Prostate gland (tissue), 2 donors: ENCODE measurements at regions not wholly inside any gene's neighbourhood (a gene's known extent, or its start where the extent isn't known, plus 50 kb on each side); places are given as distances from the start of the nearest gene placed in this dataset.

Experiments used
- DNase-seq: peaks from one replicate; pipeline ENCODE4 v3.0.0-alpha.2; 2019; ENCODE audit warnings: low spot score
- H3K27ac ChIP-seq, 2 donors: fragments of 200-600 bp; sonication (generic); 2 replicates each; pipeline ENCODE4 v1.5.1; 2017 to 2019
- H3K27me3 ChIP-seq: fragments of 200-600 bp; sonication (generic); replicated peaks from 2 replicates; pipeline ENCODE4 v1.5.1; 2019; ENCODE audit not compliant: insufficient read depth
- H3K36me3 ChIP-seq, 2 donors: fragments of 200-600 bp; sonication (generic); 1 replicate in 1 of 2; 2 replicates in 1 of 2; pipeline versions ENCODE4 v1.5.1 to v1.8.1; 2017 to 2019
- H3K4me1 ChIP-seq: fragments of 200-600 bp; sonication (generic); replicated peaks from 2 replicates; pipeline ENCODE4 v1.5.1; 2019
- H3K4me3 ChIP-seq, 2 donors: fragments of 200-600 bp; sonication (generic); 2 replicates each; pipeline ENCODE4 v1.5.1; 2017 to 2019
- H3K9me3 ChIP-seq: fragments of 200-600 bp; sonication (generic); 2 replicates; pipeline ENCODE4 v1.5.1; 2017
- CTCF ChIP-seq, 4 experiments: fragments of 200-600 bp in 2 of 4; fragments of 450-650 bp in 2 of 4; sonication (generic) in 2 of 4; IDR thresholded peaks; 1 replicate in 3 of 4; 2 replicates in 1 of 4; pipeline ENCODE4 v1.5.1; 2016 to 2019; ENCODE audit warnings: antibody characterized with exemption in 4 of 4, mild to moderate bottlenecking in 2 of 4, moderate library complexity in 2 of 4
- POLR2A ChIP-seq: fragments of 450-650 bp; IDR thresholded peaks from one replicate; pipeline ENCODE4 v1.6.1; 2016; ENCODE audit warnings: antibody characterized with exemption, mild to moderate bottlenecking
- POLR2AphosphoS5 ChIP-seq: sonication (generic); formaldehyde crosslinking; IDR thresholded peaks from one replicate; pipeline ENCODE4 v1.6.1; 2017; ENCODE audit warnings: antibody characterized with exemption
- WGBS: methylation state at CpG from one replicate; pipeline ENCODE4 v1.1.5; 2018; 5-methylcytosine and 5-hydroxymethylcytosine counted together
- intact Hi-C: fragments of 100-400 bp; cut with DNase I; formaldehyde crosslinking; loops from one replicate; pipeline ENCODE4 v1.14.2; 2022

DNA sequence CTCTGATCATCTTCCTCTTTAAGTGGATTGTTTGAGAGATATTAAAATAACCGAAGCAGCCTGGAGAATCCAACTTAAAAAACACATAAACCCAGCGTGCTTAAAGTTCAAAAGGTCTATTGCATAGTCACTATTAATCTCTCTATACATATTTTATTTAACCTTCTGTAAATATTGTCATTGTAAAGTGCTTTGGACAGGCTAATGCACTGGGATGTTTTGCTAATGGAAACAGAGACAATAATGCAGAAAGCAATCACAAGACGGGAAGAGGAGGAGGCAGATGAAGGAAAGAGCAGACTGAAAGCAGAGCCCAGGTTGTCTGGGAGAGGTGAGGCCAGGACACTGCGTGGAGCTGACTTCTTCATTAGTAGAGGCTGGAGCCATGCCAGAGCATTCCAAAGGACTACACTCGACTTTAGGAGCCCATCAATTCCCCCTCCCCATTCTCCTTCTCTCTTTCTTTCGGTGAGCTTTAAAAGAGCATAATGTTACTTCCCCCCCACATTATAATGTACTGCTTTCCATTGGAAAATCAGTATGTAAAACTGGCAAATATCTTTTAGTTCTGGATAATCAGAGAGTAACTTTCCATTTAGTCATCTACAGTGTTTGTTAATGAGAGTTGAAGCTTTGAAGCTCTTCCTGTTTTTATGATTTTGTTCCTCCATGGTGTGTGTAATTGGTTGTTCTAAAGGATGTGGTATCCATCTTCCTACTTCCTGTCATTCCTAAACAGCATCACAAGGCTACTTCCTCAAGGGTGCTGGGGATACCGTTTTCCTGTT, 307.3 kb upstream of the MPDZ start:
- Histone ChIP-seq H3K27me3 (no peaks in the 10 kb centered on the region), H3K36me3 (no peaks in the 10 kb centered on the region), H3K9me3 (no peaks in the 10 kb centered on the region), H3K27ac (no peak overlapping the region), H3K4me3 (no peak overlapping the region), H3K4me1 (peaks cover 6% of the 10 kb centered on the region)
- 47% methylated on average over 7 of the region's 7 CpGs for WGBS
- no peak for DNase-seq
- no peak for TF ChIP-seq POLR2A
- no peak for TF ChIP-seq POLR2AphosphoS5
- no peak for TF ChIP-seq CTCF (IDR thresholded peaks at IDR 0.05)
- intact Hi-C loops: no loop called here

GRCh38 chr9:13580760-13581159, 301.3 kb upstream of the MPDZ start:
- TF ChIP-seq POLR2AphosphoS5 (no peak), POLR2A (no peak), CTCF (IDR thresholded peaks at IDR 0.05) (no peak)
- Histone ChIP-seq H3K36me3 (no peaks in the 10 kb centered on the region), H3K27me3 (no peaks in the 10 kb centered on the region), H3K9me3 (no peaks in the 10 kb centered on the region), H3K27ac (no peak overlapping the region), H3K4me1 (no peaks in the 10 kb centered on the region), H3K4me3 (no peak overlapping the region)
- intact Hi-C loops: no loop called here
- 93% methylated on average over 5 of the region's 5 CpGs for WGBS
- no peak for DNase-seq

GRCh38 chr9:13580131-13580530, 300.6 kb upstream of the MPDZ start:
- H3K36me3 ChIP-seq: no peaks in the 10 kb centered on the region
- 70% methylated on average over 3 of the region's 3 CpGs for WGBS
- H3K27me3 ChIP-seq: no peaks in the 10 kb centered on the region
- H3K4me3 ChIP-seq: no peak overlapping the region
- H3K9me3 ChIP-seq: no peaks in the 10 kb centered on the region
- H3K4me1 ChIP-seq: no peaks in the 10 kb centered on the region
- TF ChIP-seq POLR2AphosphoS5: no peak
- no peak for TF ChIP-seq POLR2A
- no peak for TF ChIP-seq CTCF (IDR thresholded peaks at IDR 0.05)
- no peak overlapping the region for H3K27ac ChIP-seq
- intact Hi-C loops: no loop called here
- DNase-seq: no peak

DNA sequence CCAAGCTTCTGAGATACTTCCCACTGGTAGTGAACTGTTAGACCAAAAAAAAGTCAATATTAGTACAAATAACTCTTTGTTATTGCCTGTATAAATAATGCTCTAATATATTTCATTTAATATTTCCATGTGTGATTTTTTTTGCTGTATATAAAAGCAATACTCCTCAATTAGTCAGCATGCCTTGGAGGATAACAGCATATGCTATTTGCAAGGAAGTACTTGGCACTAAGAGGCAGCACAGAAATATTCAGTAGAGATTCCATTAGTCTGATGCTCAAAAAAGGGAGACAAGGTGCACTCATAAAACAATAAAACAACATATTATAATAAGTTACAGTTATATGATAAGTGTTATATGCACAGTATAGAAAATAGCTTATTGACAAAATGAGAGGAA, 296.6 kb upstream of the MPDZ start:
- intact Hi-C loops: no loop called here
- H3K27me3 ChIP-seq: no peaks in the 10 kb centered on the region
- no peak overlapping the region for H3K27ac ChIP-seq
- H3K36me3 ChIP-seq: no peaks in the 10 kb centered on the region
- DNase-seq: no peak
- H3K9me3 ChIP-seq: no peaks in the 10 kb centered on the region
- H3K4me1 ChIP-seq: no peaks in the 10 kb centered on the region
- H3K4me3 ChIP-seq: no peak overlapping the region
- TF ChIP-seq POLR2A (no peak), POLR2AphosphoS5 (no peak), CTCF (IDR thresholded peaks at IDR 0.05) (no peak)

DNA sequence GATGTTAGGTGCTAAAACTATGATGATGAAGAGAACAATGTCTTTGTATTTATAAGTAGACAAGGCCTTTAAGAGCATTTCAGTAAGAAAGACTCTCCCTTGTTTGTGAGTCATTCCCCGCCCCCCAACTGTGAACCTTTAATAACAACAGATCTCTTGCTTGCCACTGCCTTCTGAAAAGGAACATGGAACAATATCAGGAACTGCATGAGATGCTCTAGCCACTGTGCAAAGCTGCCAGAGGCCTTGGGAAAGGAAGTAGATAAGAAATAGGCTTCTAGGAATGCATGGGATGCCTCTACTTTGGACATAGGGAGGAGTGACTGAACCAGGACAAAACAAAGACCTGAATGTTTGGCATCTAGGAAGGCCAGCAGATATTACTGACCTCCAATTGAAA, 296.1 kb upstream of the MPDZ start:
- Histone ChIP-seq H3K4me3 (no peak overlapping the region), H3K4me1 (no peaks in the 10 kb centered on the region), H3K27ac (no peak overlapping the region), H3K9me3 (no peaks in the 10 kb centered on the region), H3K36me3 (no peaks in the 10 kb centered on the region), H3K27me3 (no peaks in the 10 kb centered on the region)
- no peak for TF ChIP-seq POLR2AphosphoS5
- no peak for TF ChIP-seq POLR2A
- no peak for TF ChIP-seq CTCF (IDR thresholded peaks at IDR 0.05)
- 96% methylated on average over 1 of the region's 1 CpG for WGBS
- intact Hi-C loops: no loop called here
- no peak for DNase-seq
